Endometrium (tissue), 2 donors: ENCODE measurements at regions not wholly inside any gene's neighbourhood (a gene's known extent, or its start where the extent isn't known, plus 50 kb on each side); places are given as distances from the start of the nearest gene placed in this dataset.

Source experiments
- FAIRE-seq: peaks from 2 replicates; lab custom pipeline; 2012; peaks lifted over from hg19 to GRCh38; lab: Jason Lieb, UNC
- donor health status: control.
- donor health status: control.

GRCh38 chr14:97446087-97446486 is 648.9 kb downstream of the VRK1 start:
- FAIRE-seq, result no peak

GRCh38 chr14:97452314-97452713 is 655.1 kb downstream of the VRK1 start:
- no peak for FAIRE-seq

DNA sequence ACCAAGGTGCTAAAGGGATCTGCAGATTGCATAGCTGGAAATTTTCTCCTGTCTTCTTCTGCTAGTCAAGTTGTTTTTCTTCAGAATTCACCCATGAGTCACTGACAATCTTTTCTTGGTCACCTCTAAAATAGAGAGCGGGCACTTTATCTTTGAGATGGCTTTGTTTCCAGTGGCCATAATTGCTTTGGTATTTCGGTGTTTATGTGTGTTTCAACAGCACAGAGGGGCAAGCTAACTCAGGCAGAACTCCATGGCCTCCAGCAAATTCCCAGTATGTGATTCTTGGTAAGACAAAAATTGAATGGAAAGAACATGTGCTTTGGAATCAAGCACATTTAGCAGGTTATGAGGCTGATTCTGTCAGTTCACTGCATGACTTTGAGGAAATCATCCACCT is 656.8 kb downstream of the VRK1 start:
- no peak for FAIRE-seq

- FAIRE-seq, result no peak
These were observed 659.3 kb downstream of the VRK1 start for GRCh38 chr14:97456462-97456861.

- no peak for FAIRE-seq
These were observed 659.8 kb downstream of the VRK1 start for GRCh38 chr14:97456958-97457357.

- no peak for FAIRE-seq
These were observed 660.4 kb downstream of the VRK1 start for GRCh38 chr14:97457575-97458085.

DNA sequence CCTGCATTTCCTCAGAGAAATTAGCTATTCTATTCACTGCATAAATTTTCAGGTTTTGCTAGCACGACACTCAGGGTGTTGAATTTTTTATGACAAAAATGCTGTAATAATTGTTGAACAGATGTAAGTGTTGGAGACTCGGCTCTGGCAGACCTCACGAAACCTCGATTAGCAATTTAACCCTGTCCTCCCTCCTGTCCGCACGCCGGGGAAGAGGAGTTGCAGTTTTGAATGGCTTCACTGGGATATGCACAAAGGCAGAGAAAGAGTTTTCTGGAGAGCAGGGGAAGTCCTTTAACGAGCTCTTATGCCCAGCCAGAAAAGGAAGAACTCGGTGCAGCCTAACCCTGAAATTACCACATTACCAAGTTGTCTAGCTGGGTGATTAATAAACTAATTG is 661.1 kb downstream of the VRK1 start:
- FAIRE-seq, result no peak

DNA sequence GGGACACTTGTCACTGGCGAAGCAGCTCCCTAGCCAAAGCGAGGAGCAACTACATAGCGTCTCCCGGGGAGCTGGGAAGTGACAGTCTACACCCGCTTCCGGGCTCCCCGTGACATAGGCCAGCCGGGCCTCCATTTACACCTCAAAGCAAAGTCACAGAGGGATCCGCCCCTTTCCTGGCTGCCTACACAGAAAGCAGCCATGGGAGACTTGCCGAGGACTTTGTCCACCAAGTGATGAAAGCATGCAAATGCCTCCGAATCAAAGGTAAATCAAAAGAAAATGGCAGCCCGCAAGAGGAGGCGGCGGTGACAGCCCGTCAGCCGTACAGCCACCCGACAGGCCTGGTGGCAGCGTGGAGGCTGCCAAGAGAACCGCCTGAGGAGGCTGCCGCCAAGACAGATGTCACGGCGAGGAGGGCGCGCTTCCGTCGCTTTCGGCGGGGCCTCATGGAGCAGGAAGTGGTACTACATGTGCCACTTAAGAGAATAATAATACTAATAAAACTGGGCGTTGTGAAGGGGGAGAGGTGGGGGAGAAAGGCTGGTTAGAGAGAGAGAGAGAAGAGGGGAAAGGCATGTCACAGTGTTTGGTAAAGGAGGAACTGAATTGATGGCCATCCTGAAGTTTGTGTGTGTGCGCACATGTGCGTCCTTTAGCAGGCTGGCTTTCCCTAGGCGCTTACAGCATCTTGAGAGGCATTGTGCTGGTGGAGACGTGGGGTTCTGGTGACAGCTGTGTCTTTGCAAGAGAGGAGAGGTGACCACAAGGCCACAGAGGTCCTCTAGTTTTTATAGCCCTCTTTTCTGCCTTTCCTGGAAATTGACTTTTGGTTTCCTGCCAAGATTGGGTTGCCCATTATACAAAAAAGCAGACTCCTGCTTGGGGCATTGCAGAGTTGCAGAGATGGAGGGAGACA is 661.7 kb downstream of the VRK1 start:
- FAIRE-seq, result no peak

GRCh38 chr14:97462081-97462480 is 664.9 kb downstream of the VRK1 start:
- no peak for FAIRE-seq

DNA sequence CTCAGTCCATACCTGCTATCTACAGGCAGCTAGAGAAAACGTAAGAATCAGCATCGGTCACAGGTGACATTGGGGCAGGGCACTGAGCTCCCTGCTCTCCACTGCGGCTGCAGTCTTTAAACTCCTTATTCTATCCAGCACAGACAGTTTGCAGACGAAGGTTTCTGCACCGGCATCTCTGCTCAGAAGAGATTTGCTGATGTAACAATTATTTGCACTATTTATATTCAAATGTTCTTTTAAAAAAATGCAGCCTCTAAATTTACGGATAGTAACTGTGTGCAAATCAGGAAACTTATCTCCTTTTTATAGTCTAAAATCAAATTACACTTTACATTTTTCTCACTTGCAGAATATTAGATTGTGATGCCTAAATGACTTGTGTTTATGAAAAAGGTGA is 671.0 kb downstream of the VRK1 start:
- FAIRE-seq, result no peak

DNA sequence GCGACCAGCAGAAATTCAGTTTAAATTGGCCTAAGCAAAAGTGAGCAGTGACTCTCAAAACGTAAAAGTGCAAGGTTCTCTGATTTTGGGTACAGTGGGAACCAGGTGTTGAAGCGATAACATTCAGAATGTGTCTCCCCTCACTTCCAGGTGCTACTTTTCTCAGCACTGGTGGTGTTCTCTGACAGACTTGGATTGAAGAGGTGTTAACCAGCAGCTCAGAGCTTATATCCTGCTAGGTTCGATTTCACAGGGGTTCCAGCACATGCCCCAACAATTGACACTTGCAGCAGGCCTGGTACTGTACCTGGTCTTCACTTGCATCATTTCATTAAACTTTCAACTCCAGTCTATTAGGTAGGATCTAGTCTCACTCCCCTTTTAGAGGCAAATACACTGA is 680.2 kb downstream of the VRK1 start:
- no peak for FAIRE-seq

DNA sequence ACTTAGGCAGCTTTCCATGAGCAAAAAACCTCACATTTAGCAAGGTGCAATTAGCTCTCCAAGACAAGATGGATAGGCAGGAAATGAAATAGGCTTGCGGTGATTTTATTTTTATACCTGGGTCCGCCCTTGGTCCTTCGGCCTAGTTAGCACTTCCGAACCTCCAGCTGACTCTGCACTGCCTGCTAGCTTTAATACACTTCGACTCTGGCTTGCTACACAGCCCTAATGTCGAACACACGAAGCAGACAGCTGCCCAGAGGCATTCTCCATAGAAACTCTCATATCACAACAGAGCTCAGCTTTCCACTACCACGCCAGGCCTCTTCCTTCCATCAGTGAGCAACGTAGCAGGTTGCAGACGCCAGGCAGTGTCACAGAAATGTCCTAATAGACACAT is 688.0 kb downstream of the VRK1 start:
- FAIRE-seq, result no peak

DNA sequence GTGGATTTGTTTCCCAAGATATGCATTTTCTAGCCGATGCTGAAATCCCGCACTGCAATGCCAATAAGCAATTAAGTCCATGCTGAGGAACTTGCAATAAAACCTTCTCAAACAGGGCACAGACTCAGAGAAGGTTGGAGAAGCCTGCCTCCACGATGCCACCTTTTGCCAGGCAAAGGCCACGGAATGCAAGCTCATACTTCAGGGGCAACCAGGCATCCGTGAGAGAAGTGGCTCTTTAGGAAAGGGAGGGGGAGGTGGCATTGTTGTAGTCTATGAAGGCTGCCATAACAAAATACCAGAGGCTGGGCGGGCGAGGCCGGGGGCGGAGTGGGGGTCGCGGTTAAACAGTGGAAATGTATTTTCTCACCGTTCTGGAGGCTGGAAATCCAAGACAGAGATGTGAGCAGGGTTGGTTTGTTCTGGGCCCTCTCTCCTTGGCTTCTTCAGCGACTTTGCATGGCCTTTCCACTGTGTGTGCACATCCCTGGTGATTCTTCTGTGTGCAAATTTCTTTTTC is 689.5 kb downstream of the VRK1 start:
- no peak for FAIRE-seq

DNA sequence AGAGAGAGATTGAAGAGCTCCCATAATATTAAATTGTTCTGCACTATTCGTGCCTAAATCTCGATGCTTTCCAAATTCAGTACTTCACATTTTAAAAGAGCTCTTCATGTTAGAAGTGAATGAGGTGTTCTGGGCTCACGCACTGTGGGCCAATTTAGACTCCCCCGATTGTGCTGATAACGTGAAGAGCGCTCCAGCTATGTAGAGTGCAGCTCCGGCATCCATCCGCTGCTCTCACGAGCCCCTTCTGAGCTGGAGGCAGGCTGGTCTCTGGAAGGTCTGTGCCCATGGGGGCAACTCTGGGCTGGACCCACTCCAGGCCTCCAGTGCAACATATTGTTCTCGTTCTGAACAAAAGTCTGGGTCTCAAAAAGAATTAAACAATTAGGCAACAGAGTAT is 692.6 kb downstream of the VRK1 start:
- FAIRE-seq, result no peak

DNA sequence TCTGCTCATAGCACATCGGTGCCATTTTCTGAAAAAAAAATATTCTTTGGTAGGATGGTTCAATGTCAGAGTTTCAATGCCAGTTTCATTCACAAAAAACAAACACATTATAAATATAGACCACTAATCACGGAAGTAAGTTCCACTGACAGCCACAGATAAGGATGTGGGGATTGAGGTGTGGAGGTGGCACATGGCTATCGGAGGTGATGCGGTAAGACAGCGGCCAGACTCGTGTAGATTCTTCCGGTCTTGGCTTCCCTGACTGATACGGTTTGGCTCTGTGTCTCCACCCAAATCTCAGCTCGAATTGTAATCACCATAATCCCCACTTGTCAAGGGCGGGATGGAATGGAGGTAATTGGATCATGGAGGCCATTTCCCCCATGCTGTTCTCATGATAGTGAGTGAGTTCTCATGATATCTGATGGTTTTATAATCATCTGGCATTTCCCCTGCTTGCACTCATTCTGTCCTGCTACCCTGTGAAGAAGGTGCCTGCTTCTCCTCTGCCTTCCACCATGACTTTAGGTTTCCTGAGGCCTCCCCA is 693.4 kb downstream of the VRK1 start:
- no peak for FAIRE-seq

GRCh38 chr14:97491697-97492096 is 694.5 kb downstream of the VRK1 start:
- no peak for FAIRE-seq

DNA sequence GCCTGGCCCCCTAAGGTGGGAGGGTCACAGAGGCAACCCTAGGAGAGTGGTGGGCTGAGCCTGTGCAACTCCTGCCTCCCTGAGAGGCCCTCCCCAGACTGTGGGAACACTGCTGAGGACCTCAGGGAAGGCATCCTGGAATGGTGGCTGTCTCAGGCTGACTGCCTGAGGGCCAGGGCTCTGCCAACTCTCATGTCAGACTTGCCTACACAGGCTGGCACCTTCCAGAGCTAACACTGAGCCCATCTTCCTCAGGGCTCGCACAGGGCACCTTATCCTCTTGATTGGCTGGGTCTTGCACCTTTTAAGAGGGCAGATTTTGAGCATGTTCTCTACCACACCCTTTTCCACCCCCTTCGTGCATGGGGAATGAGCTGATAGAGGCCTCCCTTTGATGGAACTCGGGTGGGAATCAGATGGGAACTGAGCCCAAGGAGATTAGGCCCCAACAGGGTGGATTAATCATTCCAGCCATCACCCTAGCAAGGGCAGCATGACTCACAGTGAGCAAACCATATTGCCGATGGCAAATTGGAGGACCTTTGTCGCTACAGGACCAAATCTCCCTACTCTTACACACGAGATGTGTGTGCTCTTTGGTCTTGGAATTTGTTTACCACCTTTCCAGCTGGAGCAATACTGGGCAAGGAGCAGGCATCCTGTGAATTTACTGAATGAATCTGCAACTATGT is 702.8 kb downstream of the VRK1 start:
- no peak for FAIRE-seq

GRCh38 chr14:97506626-97507025 is 709.4 kb downstream of the VRK1 start:
- no peak for FAIRE-seq

GRCh38 chr14:97513891-97514290 is 716.7 kb downstream of the VRK1 start:
- FAIRE-seq, result no peak

DNA sequence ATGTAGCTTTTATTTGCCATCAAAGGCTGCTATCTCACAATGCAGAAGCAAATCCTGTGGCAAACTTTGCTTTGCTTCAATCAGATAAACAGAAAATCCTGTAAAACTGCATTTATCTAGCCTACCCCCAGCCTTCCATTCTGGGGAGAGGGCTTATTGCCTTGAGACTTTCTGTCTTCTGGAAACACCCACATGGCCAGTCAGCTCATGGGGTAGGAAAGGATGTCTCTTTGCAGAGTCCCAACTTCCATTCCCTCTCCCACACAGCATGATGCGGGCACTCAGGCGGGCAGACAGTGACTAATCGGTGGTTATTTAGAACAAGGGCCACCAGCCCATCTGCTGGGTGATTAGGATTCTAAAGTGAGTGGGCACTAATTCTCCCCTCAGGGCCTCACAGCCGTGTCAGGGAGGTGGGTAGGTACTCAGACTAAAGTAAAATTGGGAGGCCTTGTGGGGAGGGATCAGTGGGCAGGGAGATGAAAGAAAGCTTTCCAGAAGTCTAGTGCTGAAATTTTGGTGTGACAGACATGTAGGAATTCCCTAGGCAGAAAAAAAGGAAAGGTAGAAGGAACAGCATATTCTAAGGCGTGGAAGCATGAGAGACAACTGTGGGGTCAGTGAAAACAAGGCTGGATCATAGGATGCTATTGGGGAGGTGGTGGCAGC is 720.5 kb downstream of the VRK1 start:
- FAIRE-seq, result no peak

DNA sequence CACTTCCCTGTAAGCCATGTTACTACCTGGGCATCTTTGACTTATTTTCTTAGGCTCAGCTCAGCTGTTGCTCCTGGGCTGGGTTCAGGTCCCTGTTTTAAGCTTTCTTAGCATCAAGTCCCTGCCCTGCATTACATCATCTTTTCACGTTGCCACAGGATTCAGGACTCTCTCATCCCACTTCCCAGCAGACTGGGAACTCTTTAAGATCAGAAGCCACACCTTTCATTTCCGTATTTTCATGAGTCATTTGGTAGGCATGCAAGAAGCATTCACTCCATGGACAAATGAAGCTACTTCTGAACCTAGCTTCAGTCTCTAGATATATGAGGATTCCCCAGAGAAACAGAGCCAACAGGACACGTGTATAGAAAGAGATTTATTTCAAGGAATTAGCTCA is 726.8 kb downstream of the VRK1 start:
- FAIRE-seq, result no peak

DNA sequence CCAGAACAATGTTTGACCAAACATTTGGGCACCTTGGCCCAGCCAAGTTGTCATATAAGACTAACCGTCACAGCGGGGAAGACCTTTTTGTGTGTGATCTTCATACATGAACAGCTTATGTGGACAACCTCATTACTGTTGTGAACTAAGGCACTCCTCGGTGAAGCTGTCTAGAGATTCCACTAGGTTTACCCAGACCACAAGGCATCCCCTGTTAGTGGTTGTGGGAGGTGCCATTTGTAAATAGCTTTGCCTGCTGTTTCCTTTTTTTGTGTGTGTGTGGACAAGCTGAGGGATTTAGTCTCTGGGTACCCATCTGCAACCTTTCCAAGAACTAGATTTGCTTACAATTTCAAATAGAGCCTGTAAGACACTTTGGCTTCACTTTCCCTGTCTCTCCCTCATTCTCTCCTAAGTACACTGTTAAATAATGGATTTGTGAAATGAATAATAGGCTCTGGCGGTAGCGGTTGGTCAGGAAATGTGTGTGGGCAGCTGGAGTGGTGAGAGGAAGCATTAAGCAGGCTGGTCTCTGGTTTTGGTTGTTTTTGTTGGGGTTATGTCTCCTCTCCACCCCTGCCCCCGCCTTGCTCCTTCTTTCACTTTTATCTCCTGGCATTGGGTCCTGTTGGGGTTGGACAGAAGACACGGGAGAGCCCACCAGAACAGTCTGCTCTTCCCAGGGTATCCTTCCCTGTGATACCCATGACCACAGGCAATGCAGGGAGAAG is 727.6 kb downstream of the VRK1 start:
- no peak for FAIRE-seq
